Jurkat, Clone E6-1 (cell line): ENCODE measurements at regions not wholly inside any gene's neighbourhood (a gene's known extent, or its start where the extent isn't known, plus 50 kb on each side); places are given as distances from the start of the nearest gene placed in this dataset.

ENCODE experiments used
- DNase-seq: peaks from one replicate; pipeline ENCODE4 v3.0.0-alpha.2; 2011; ENCODE audit warnings: low read depth, low spot score
- H3K4me3 ChIP-seq: 2 replicates; pipeline ENCODE4 v1.5.1; 2011; ENCODE audit warnings: mild to moderate bottlenecking, low read length, control low read depth, moderate library complexity

- no peak for DNase-seq
- no peak overlapping the region for H3K4me3 ChIP-seq
Observed at GRCh38 chrX:39324233-39324930, 523.1 kb downstream of the MID1IP1 start.

- H3K4me3 ChIP-seq: no peak overlapping the region
- DNase-seq: peak; percentile 28
Observed at GRCh38 chrX:39327255-39327654, 526.0 kb downstream of the MID1IP1 start.

- DNase-seq: no peak
- no peak overlapping the region for H3K4me3 ChIP-seq
Observed at GRCh38 chrX:39327705-39328104, 526.4 kb downstream of the MID1IP1 start.

DNA sequence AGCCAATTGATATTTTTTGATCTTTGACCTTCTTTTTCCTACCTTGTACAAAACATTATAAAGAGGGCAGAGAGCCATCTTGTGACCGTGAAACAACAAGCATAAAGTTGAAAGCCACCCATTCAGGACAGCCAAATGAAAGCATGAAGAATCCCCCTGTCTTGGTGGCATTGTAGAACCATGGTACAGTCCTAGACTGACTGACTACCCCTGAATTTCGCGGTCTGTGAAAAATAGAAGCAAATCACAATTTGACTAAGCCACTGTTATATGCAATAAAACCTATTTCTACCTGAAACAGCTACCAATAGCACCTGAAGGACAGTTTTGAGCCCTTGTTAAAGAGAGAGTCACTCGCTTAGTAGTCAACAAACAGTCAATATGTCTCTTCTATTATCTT, 527.4 kb downstream of the MID1IP1 start:
- H3K4me3 ChIP-seq: no peak overlapping the region
- no peak for DNase-seq

GRCh38 chrX:39331082-39331704, 529.9 kb downstream of the MID1IP1 start:
- no peak for DNase-seq

GRCh38 chrX:39333451-39333850, 532.2 kb downstream of the MID1IP1 start:
- H3K4me3 ChIP-seq: no peak overlapping the region
- DNase-seq: no peak

More at GRCh38 chrX:39331082-39331704, 529.9 kb downstream of the MID1IP1 start:
- no peak overlapping the region for H3K4me3 ChIP-seq

DNA sequence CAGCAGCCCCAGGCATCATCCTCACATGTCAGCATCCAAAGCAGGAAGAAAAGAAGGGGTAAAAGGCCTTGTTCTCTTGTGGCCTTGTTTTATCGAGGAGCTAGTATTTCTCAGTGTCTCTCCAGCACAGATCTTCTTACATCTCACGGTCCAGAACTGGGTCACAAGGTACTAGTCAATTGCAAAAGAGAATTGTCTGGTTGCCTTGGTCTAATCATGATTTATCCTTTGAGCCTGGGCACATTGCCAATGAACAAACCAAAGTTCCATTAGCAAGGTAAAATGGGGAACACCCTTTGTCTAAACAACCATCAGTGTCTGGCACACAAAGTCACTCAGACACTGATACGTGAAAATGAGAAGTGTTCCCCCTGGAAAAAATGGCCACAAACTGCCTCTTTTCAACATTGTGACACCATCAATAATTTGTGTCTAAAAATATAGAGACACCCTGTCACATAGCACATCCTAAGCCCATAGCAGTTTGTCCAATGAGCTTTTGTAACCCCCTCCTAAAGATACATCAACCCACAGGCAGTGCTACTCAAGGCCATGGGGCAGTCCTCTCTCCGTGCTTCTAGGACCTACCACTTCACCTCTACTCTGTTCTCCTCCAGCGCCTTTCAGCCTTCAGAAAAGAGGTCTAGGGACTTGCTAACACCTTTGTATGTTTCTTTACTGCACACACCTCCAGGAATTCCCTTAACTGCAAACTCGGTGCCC, 534.4 kb downstream of the MID1IP1 start:
- no peak for DNase-seq

DNA sequence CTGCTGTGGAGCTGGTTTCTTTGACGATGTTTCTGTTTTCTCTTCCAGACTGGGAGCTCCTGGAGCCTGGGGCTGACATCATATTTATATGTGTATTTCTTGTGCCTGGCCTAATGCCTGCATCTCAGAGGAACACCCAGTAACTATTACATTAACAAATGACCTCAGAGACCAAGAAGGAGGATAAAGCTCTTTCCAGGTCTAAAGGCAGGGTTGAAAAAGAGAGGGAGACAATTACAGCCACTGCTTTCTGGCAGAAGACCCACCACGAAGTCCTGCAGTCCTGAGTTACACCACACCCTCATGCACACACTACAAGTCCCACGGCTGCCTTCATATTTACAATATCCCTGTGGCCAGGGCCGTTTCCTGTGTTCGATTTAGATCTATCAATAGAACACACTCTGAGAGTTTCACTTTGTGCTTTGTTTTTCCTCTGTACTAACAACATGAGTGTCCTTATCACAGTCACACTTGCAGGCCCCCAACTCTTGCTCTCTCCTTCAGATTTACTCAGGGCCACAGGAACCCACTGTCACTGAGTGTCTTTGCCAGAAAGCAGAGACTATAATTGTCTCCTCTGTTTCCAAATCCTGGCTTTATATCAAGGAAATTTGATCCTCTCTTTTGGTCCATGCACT, 535.5 kb downstream of the MID1IP1 start:
- H3K4me3 ChIP-seq: no peak overlapping the region
- DNase-seq: no peak

More for the DNA sequence above, 534.4 kb downstream of the MID1IP1 start:
- no peak overlapping the region for H3K4me3 ChIP-seq

- DNase-seq: no peak
- no peak overlapping the region for H3K4me3 ChIP-seq
Observed at GRCh38 chrX:39337451-39337850, 536.2 kb downstream of the MID1IP1 start.

GRCh38 chrX:39338583-39338982, 537.3 kb downstream of the MID1IP1 start:
- DNase-seq: no peak
- H3K4me3 ChIP-seq: no peak overlapping the region

DNA sequence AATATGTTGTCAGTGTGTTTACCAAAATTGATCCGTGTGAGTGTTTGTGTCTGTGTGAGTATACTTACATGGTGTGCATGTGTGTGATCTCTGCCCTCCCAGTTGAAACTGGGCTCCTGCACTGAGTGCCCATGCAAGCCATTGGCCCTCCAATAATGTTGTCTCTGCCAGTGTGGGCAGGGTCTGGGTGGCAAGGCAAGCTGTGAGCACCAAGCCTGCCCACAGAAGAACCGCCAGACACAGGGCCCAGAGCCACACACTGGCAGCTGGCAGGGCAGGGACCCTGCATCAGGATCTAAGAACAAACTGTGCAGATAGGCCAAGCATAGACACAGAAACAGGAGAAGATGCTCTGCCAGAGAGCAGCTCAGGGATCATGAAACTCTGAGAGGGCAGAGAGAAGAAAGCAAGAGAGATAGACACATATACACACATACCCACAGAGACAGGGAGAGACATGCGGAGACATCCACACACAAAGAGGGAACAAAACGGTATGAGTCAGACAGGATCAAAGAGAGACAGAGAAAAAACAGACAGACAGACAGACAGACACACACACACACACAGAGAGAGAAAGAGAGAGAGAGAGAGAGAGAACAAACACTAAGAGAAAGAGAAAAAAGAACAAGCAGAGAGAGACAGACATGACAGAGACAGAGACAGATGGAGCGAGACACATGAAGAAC, 555.0 kb downstream of the MID1IP1 start:
- no peak for DNase-seq
- H3K4me3 ChIP-seq: no peak overlapping the region

- no peak for DNase-seq
Observed at GRCh38 chrX:39360101-39360500, 558.8 kb downstream of the MID1IP1 start.

GRCh38 chrX:39361736-39362135, 560.5 kb downstream of the MID1IP1 start:
- DNase-seq: no peak
- H3K4me3 ChIP-seq: no peak overlapping the region

More at GRCh38 chrX:39360101-39360500, 558.8 kb downstream of the MID1IP1 start:
- H3K4me3 ChIP-seq: no peak overlapping the region

DNA sequence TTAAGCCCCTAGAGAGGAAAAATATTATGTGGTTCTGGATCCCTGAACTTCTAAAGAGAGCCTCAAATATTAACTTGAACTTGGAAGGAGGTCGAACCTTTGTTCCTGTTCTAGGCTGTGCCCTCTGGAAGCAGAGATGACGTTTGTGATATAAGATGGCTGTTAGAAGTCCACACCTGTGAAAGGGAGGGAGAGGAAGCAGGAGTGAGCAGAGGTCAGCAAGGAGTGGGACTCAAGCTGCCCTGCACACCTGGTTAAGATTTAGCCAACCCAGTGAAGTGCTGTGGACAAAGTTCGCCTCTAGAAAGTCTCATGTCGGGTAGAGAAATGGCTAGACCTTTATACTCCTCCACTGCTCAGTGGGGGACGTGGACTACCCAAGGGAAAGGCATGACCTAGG, 566.2 kb downstream of the MID1IP1 start:
- no peak for DNase-seq
- H3K4me3 ChIP-seq: no peak overlapping the region

- H3K4me3 ChIP-seq: no peak overlapping the region
- no peak for DNase-seq
Observed at GRCh38 chrX:39372115-39372514, 570.9 kb downstream of the MID1IP1 start.

- no peak for DNase-seq
- no peak overlapping the region for H3K4me3 ChIP-seq
Observed at GRCh38 chrX:39377157-39377556, 575.9 kb downstream of the MID1IP1 start.

GRCh38 chrX:39377773-39378172, 576.5 kb downstream of the MID1IP1 start:
- no peak for DNase-seq
- H3K4me3 ChIP-seq: no peak overlapping the region

DNA sequence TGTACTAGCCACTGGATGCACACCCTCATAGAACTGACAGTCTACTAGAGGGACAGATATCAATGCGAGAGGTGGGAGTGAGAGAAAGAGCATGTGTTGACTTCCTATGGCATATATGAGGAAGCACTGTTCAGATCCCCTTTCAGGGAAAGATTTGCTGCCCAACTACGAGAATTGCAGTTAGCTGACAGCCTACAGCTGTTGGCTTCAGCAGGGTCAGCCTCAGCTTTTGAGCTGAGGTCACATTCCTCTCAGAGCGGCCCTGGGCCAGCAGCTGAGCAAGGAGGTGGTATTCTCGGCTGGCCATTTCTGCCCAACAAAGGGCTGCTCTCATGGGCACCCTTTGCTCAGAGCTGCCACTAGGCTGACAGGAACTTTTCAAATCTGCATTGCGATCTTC, 580.2 kb downstream of the MID1IP1 start:
- DNase-seq: no peak
- H3K4me3 ChIP-seq: no peak overlapping the region

- DNase-seq: no peak
- H3K4me3 ChIP-seq: no peak overlapping the region
Observed at GRCh38 chrX:39384996-39385395, 583.7 kb downstream of the MID1IP1 start.
